Parathyroid adenoma (tissue), 2 donors: ENCODE measurements at regions not wholly inside any gene's neighbourhood (a gene's known extent, or its start where the extent isn't known, plus 50 kb on each side); places are given as distances from the start of the nearest gene placed in this dataset.

Source experiments
- H2AFZ ChIP-seq: fragments of 300-600 bp; sonication (generic); one replicate; pipeline ENCODE4 v1.7.0; 2017; ENCODE audit warnings: antibody characterized with exemption, mild to moderate bottlenecking
- H3K27ac ChIP-seq: fragments of 300-600 bp; sonication (generic); one replicate; pipeline ENCODE4 v1.7.0; 2017
- H3K27me3 ChIP-seq: fragments of 300-600 bp; sonication (generic); one replicate; pipeline ENCODE4 v1.7.0; 2017; ENCODE audit warnings: low read length; ENCODE audit not compliant: control insufficient read depth, insufficient read depth
- H3K36me3 ChIP-seq: fragments of 300-600 bp; sonication (generic); one replicate; pipeline ENCODE4 v1.7.0; 2017; ENCODE audit warnings: low read length; ENCODE audit not compliant: control insufficient read depth, insufficient read depth
- H3K4me1 ChIP-seq: fragments of 300-600 bp; sonication (generic); one replicate; pipeline ENCODE4 v1.7.0; 2017; ENCODE audit warnings: control low read depth
- H3K4me2 ChIP-seq: fragments of 300-600 bp; sonication (generic); one replicate; pipeline ENCODE4 v1.7.0; 2017; ENCODE audit warnings: low read length
- H3K4me3 ChIP-seq: fragments of 300-600 bp; sonication (generic); one replicate; pipeline ENCODE4 v1.7.0; 2017; ENCODE audit warnings: low read depth, low read length
- H3K79me2 ChIP-seq: fragments of 300-600 bp; sonication (generic); one replicate; pipeline ENCODE4 v1.7.0; 2017; ENCODE audit warnings: control low read depth
- H3K9ac ChIP-seq: fragments of 300-600 bp; sonication (generic); one replicate; pipeline ENCODE4 v1.7.0; 2017; ENCODE audit warnings: mild to moderate bottlenecking
- H3K9me3 ChIP-seq: fragments of 300-600 bp; sonication (generic); one replicate; pipeline ENCODE4 v1.7.0; 2017; ENCODE audit warnings: low read length; ENCODE audit not compliant: control insufficient read depth
- CTCF ChIP-seq: fragments of 300-600 bp; sonication (generic); IDR thresholded peaks from one replicate; pipeline ENCODE4 v1.7.0; 2017; ENCODE audit warnings: antibody characterized with exemption, mild to moderate bottlenecking
- donor health status: primary hyperparathyroidism.

- Histone ChIP-seq H2AFZ (no peak overlapping the region), H3K36me3 (no peaks in the 10 kb centered on the region), H3K9me3 (no peaks in the 10 kb centered on the region), H3K4me1 (no peaks in the 10 kb centered on the region), H3K4me2 (no peak overlapping the region), H3K9ac (no peak overlapping the region), H3K27me3 (no peaks in the 10 kb centered on the region), H3K79me2 (no peaks in the 10 kb centered on the region), H3K4me3 (no peak overlapping the region), H3K27ac (no peak overlapping the region)
- TF ChIP-seq CTCF = no peak
Measured at GRCh38 chr2:238554468-238555315, 128.0 kb downstream of the ASB1 start.

GRCh38 chr2:238555786-238556542 is 129.2 kb downstream of the ASB1 start:
- Histone ChIP-seq H3K9me3 (no peaks in the 10 kb centered on the region), H3K27ac (no peak overlapping the region), H3K4me2 (no peak overlapping the region), H3K9ac (no peak overlapping the region), H3K4me1 (no peaks in the 10 kb centered on the region), H3K79me2 (no peaks in the 10 kb centered on the region), H3K36me3 (no peaks in the 10 kb centered on the region), H2AFZ (no peak overlapping the region), H3K4me3 (no peak overlapping the region), H3K27me3 (no peaks in the 10 kb centered on the region)
- TF ChIP-seq CTCF = no peak

GRCh38 chr2:238557431-238557830 is 130.7 kb downstream of the ASB1 start:
- Histone ChIP-seq H3K27ac (no peak overlapping the region), H3K4me1 (no peaks in the 10 kb centered on the region), H3K79me2 (no peaks in the 10 kb centered on the region), H3K27me3 (no peaks in the 10 kb centered on the region), H3K4me2 (no peak overlapping the region), H3K36me3 (no peaks in the 10 kb centered on the region), H3K9ac (no peak overlapping the region), H3K4me3 (no peak overlapping the region), H2AFZ (no peak overlapping the region), H3K9me3 (no peaks in the 10 kb centered on the region)
- TF ChIP-seq CTCF = no peak

GRCh38 chr2:238557936-238558335 is 131.2 kb downstream of the ASB1 start:
- H3K27ac ChIP-seq = no peak overlapping the region
- H2AFZ ChIP-seq = no peak overlapping the region
- no peak overlapping the region for H3K4me3 ChIP-seq
- no peaks in the 10 kb centered on the region for H3K36me3 ChIP-seq
- H3K4me2 ChIP-seq = no peak overlapping the region
- H3K27me3 ChIP-seq = no peaks in the 10 kb centered on the region
- H3K9me3 ChIP-seq = no peaks in the 10 kb centered on the region
- H3K4me1 ChIP-seq = no peaks in the 10 kb centered on the region
- no peak for TF ChIP-seq CTCF
- H3K79me2 ChIP-seq = no peaks in the 10 kb centered on the region
- no peak overlapping the region for H3K9ac ChIP-seq
